ENCODE measurements at regions not wholly inside any gene's neighbourhood (a gene's known extent, or its start where the extent isn't known, plus 50 kb on each side); places are given as distances from the start of the nearest gene placed in this dataset.

GRCh38 chr15:69595009-69595791 lies 142.6 kb downstream of the RPLP1 start:
- H3K4me3 ChIP-seq (ENCODE audit: low read depth, low read length), result no peak overlapping the region
- DNase-seq (ENCODE audit: low read depth), result peak; percentile 22
- TF ChIP-seq CTCF (IDR thresholded peaks at IDR 0.05; ENCODE audit: insufficient read depth, low read length), result no peak

- TF ChIP-seq CTCF (IDR thresholded peaks at IDR 0.05; ENCODE audit: insufficient read depth, low read length), result no peak
- H3K4me3 ChIP-seq (ENCODE audit: low read depth, low read length), result no peak overlapping the region
- DNase-seq (ENCODE audit: low read depth), result no peak
These were observed 144.5 kb downstream of the RPLP1 start for GRCh38 chr15:69597061-69597592.

GRCh38 chr15:69599271-69599670 lies 146.7 kb downstream of the RPLP1 start:
- no peak for TF ChIP-seq CTCF (IDR thresholded peaks at IDR 0.05; ENCODE audit: insufficient read depth, low read length)
- H3K4me3 ChIP-seq (ENCODE audit: low read depth, low read length), result no peak overlapping the region
- DNase-seq (ENCODE audit: low read depth), result no peak

- no peak for TF ChIP-seq CTCF (IDR thresholded peaks at IDR 0.05; ENCODE audit: insufficient read depth, low read length)
- H3K4me3 ChIP-seq (ENCODE audit: low read depth, low read length), result no peak overlapping the region
- DNase-seq (ENCODE audit: low read depth), result no peak
These were observed 148.0 kb downstream of the RPLP1 start for GRCh38 chr15:69600556-69601085.

- no peak for TF ChIP-seq CTCF (IDR thresholded peaks at IDR 0.05; ENCODE audit: insufficient read depth, low read length)
- H3K4me3 ChIP-seq (ENCODE audit: low read depth, low read length), result no peak overlapping the region
- no peak for DNase-seq (ENCODE audit: low read depth)
These were observed 149.3 kb downstream of the RPLP1 start for GRCh38 chr15:69601711-69602504.

- DNase-seq (ENCODE audit: low read depth), result no peak
- no peak for TF ChIP-seq CTCF (IDR thresholded peaks at IDR 0.05; ENCODE audit: insufficient read depth, low read length)
- no peak overlapping the region for H3K4me3 ChIP-seq (ENCODE audit: low read depth, low read length)
These were observed 150.3 kb downstream of the RPLP1 start for GRCh38 chr15:69602921-69603320.
